22Rv1 (cell line): ENCODE measurements at regions not wholly inside any gene's neighbourhood (a gene's known extent, or its start where the extent isn't known, plus 50 kb on each side); places are given as distances from the start of the nearest gene placed in this dataset.

Experiments
- ZFX ChIP-seq: fragments of 450-650 bp; IDR thresholded peaks from 2 replicates; pipeline ENCODE4 v1.6.1; 2017; ENCODE audit warnings: antibody characterized with exemption, borderline replicate concordance
- TF ChIP-seq, protein P1 (sequence below): fragments of 450-650 bp; IDR thresholded peaks from 2 replicates; pipeline ENCODE4 v1.5.1; 2017; ENCODE audit warnings: mild to moderate bottlenecking

DNA sequence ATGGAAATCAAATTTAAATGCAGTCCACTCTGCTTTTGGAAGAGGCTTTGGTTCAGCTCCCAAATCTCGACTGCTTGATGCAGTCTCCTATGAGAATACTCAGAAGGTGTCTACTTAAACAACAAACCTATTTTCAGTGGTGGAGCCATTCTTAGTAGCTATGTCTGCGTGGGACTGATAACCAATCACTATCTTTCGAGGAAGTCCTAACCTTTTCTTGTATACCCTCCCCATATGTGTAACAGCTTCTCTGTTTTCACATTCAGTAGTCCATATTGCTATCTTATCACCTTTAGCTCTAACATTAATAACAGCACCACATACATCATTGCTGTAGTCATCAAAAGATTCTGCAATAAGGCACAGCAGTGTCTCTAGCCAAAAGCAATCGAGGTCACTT is 333.0 kb upstream of the ATP11B start:
- TF ChIP-seq, protein P1, sequence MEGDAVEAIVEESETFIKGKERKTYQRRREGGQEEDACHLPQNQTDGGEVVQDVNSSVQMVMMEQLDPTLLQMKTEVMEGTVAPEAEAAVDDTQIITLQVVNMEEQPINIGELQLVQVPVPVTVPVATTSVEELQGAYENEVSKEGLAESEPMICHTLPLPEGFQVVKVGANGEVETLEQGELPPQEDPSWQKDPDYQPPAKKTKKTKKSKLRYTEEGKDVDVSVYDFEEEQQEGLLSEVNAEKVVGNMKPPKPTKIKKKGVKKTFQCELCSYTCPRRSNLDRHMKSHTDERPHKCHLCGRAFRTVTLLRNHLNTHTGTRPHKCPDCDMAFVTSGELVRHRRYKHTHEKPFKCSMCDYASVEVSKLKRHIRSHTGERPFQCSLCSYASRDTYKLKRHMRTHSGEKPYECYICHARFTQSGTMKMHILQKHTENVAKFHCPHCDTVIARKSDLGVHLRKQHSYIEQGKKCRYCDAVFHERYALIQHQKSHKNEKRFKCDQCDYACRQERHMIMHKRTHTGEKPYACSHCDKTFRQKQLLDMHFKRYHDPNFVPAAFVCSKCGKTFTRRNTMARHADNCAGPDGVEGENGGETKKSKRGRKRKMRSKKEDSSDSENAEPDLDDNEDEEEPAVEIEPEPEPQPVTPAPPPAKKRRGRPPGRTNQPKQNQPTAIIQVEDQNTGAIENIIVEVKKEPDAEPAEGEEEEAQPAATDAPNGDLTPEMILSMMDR: no peak
- no peak for TF ChIP-seq ZFX
